HG03139 (cell line): ENCODE measurements at regions not wholly inside any gene's neighbourhood (a gene's known extent, or its start where the extent isn't known, plus 50 kb on each side); places are given as distances from the start of the nearest gene placed in this dataset.

Experiments
- ATAC-seq: cut with Tn5 transposase; IDR thresholded peaks from one replicate; pipeline ENCODE4 v1.9.1; 2021; ENCODE audit not compliant: unreplicated experiment

- no peak for ATAC-seq
Observed at GRCh38 chr2:21386666-21387065, 262.9 kb downstream of the TDRD15 start.

GRCh38 chr2:21392649-21393048 is 268.9 kb downstream of the TDRD15 start:
- ATAC-seq, result no peak

DNA sequence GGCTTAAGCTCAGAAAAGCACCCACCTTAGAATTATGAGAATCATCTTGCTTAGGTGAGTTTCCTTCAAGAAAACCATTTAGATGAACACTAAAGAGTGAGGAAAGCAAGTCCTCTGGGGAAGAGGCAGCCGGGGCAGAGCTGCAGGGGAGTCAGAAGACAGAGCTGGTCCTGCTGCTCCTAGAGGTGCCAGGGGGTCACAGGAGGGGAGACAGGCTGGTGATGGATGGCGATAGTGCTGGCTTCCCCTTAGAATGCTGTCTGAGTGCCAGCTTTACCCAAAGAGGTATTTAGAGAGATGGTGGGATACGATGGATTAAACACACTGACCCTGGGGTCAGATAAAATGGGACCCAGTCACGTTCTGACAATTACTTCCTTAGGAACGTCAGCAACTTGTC is 269.4 kb downstream of the TDRD15 start:
- no peak for ATAC-seq

DNA sequence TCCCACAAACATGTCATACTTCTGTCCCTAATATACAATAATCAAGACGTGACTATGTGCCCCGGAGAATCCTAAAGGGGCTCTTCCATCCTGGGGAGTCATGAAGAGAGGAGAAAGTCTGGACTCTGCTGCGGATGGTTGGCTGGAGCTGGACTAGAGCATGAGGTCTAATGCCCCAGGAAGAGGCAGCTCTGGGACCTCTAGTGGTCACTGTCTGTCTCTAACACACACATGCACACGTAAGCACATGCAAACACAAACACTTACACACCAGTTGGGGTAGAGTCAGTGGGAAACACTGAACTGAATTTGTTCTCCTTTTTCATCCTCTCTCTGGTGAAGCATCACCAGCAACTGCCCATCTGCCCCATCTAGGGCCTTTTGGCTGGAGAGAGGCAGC is 271.6 kb downstream of the TDRD15 start:
- ATAC-seq, result no peak

DNA sequence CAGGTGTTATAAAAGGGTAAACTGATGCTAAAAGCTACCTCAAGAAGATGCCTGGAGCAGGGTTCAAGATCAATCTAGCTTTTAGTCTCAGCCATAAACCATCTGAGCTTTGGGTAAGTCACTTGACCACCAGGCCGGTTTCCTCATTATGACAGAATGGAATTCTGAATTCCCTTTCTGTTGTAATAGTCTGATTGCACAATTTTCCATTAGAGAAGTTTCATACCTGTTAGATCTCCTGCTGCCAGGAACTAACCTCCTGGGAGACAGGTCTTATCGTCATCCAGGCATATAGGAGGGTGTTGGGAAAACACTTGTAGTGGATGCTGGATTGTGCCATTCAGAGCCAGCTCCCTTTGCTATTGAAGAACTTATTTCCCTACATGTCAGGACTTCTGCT is 272.5 kb downstream of the TDRD15 start:
- no peak for ATAC-seq

DNA sequence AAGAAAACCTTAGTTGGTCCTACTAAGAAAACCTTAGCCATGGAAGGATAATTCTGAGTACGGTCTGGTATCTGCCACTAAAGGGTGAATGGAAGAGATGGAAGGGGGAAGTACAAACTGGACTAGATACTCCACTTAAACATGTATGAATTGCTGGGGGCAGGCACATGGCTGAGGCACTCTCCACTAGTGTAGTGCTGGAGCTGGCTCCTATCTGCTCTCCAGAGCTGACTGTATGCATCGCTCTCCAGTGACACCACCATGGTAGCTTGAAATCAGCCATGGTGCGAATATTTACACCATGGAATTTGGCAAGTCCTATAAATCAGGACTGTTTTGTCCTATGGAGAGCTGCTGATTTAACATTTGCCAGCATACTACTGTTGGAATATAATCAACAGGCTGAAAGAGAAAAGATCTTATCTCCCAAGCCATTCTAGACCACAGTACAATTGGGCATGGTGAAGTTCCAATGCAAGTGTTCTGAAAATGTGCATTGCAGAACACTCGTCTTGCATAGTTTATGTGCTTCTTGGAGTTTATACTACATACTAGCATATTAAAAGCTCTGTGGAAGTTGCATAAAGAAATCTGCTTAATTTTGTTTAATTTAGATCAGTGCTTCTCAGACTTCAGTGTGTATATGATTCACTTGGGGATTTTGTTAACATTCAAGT is 277.4 kb downstream of the TDRD15 start:
- no peak for ATAC-seq

- ATAC-seq, result no peak
Observed at GRCh38 chr2:21404137-21404536, 280.4 kb downstream of the TDRD15 start.

- no peak for ATAC-seq
Observed at GRCh38 chr2:21404827-21405625, 281.3 kb downstream of the TDRD15 start.

- ATAC-seq, result no peak
Observed at GRCh38 chr2:21406386-21406785, 282.6 kb downstream of the TDRD15 start.

GRCh38 chr2:21406911-21407310 is 283.1 kb downstream of the TDRD15 start:
- no peak for ATAC-seq

DNA sequence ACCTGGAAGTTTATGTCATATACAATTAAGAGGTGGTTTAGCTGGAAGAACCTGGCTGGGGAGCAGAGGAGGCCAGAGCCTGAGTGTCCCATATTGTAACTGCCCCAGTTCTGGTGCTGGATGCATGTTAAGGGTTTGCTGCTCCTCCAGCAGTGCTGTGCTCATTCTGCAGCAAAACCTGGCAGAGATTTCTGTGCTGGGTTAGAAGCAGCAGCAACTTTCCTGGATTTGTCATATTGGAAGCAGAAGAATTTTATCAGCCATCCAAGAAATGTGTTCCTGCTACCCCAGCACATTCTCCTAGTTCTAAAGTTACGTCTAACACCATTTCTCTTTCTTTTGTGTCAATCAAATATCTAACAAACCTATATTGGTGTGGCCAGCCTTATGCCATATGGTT is 284.1 kb downstream of the TDRD15 start:
- ATAC-seq, result no peak

GRCh38 chr2:21411741-21412140 is 288.0 kb downstream of the TDRD15 start:
- ATAC-seq, result no peak

DNA sequence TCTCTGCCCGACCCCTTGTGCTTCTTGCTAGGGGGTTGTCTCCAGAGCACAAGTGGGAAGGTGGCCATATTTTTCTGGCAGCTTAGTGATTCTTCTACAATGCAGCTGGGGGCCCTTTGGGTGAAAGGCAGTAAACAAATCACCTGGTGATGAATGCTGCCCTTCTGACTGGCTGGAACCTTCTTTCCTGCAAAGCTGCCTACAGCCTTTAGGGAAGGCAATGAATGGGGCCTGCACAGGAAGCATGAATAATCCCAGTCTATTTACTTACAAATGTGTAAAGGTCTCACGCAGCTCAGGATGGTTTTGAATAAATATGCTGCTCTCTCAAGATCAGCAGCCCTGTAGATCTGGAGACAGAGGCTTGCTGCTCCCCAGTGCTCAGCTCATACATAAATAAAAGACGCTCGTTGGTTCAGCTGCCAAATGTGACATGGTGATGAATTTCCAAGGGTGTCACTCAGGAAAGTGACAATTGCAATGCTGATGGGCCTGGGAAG is 289.2 kb downstream of the TDRD15 start:
- ATAC-seq, result no peak

DNA sequence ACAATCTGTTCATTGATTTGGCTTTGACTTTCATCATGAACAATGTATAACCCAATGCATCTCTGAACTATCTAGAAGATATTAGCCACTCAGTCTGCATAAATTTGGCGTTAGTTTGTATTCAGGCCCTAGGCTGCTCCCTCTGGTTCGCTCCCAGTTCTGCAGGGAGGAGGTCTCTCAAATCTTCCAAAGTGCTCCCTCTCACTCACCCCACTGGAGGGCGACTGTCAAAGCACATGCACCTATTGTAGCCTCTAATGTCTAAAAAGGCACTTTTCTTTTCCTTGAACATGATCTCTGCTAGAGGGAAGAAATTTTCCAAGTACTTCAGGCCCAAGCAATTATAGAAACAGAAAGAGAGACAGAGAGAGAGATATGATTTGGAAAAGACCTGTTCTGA is 291.5 kb downstream of the TDRD15 start:
- ATAC-seq, result no peak

DNA sequence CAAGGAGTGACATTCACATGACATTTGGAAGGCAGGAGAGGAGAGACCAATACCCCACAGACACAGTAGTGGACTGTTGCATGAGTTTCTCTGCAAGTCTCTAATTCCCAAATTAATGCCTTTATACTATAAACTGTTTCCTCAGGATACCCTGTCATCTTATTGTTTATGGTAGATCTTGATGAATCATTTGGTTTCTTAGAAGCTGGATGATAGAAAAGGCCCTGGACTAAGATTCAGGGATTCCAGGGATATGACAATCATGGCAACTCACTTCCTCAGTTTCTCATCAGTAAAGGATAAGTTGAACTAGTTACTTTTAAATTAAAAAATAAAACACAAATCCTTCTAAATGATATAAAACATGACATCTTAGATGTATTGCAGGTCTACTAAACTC is 292.5 kb downstream of the TDRD15 start:
- no peak for ATAC-seq

DNA sequence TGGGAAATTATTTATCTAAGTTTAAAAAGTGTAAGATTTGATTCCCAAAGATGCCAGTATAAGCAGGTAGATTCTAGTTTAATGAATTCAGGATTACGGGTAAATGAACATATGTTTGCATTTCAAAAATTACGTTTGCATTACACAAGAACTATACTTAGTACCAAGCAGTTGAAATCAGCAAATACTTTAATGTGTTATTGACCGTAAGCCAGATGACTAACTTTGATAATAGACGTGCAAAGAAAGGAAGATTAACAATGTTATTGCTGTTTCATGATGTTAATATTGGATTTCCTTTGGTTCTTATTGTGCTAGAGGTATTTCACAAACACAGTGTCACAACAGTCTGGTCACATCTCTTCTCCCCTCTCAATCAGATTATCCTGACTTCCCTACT is 294.7 kb downstream of the TDRD15 start:
- no peak for ATAC-seq

DNA sequence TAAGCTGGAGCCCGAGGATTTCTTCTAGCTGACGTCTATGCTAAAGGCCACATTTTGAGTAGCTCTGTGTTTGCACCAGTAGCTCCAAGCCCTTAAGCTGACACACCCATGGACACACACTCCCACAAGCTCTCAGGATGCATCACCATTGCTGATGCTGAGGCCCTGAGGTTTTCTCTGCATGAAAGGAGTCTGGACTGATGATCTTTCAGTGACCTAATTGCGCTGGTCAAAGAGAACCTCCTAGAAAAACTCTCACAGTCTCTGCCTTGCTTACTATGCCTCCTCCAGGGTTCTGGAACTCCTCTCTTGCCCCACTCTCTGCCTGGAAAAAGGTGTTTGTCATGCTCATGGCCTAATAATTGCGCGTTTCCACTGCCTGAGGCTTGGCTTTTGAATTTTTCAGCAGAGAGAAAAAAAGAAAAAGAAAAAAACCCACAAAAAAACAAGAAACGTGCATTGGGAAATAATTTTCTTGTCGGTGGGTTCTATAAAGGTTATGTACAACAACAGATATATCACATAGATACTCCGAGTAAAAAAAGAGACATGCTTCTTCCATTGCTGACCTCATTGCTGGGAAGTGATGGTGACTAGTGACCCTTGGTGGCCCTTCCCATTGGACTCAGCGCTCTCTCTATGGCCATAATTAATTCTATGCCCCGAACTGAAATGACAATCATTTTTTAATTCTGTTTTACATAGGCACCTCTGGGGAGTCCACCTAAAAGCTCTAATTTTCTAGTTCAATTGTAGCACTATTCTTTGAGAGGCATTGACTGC is 297.0 kb downstream of the TDRD15 start:
- no peak for ATAC-seq

DNA sequence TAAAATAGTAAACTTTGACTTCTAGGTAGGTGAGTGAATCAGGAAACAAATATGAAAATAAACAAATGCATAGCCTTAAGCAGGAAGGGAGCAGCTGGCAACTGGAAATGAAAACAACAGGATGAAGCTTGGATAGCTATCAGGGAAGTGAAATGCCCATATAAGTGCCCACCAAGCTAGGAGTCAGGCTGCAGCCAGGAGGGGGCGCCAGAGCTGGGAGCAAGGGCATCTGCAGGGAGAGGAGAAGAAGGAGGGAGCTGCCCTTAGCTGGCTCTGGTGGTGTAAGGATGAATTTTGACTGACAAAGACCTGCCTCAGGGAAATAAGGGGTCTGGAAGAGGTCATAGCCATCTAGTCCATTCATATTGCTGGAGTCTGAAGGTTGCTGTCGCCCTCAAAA is 298.3 kb downstream of the TDRD15 start:
- ATAC-seq, result no peak

GRCh38 chr2:21422724-21423522 is 299.2 kb downstream of the TDRD15 start:
- no peak for ATAC-seq

DNA sequence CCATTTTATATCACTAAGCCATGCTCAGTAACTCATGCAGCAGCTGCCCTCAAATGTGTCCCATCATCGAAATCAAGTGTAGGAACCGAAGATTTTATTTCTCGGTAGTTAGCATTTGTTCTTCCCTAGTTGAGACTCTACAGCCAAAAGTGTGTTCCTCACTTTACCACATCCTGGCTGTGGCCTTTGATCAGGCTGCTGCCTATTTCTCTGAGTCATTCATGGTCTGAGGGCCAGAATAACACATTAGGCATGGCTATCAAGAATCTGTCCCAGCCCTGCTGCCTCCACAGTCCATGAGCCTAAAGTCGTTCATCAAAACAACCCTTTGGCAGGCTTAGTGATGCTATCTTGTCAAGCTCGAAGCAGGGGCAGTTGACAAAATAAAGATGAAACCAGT is 300.1 kb downstream of the TDRD15 start:
- ATAC-seq, result no peak

DNA sequence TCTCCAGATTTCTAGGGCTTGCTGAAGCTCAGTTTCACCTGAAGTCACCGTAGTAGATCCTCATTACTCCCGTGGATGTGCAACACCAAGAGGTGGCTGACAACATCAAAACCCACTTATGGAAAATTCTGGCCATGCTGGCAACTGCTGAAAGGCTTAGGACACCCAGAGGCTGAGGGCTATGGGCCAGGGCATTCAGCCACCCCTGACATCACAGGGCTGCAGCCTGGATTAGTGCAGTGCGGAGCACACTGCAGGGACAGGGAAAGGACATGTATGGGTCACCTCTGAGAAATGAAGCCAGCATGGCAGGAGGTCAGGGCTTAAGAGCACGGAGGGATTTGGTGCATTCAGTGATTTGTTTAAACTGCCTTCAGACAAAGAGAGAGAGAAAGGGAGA is 300.6 kb downstream of the TDRD15 start:
- no peak for ATAC-seq
